ENCODE measurements at regions not wholly inside any gene's neighbourhood (a gene's known extent, or its start where the extent isn't known, plus 50 kb on each side); places are given as distances from the start of the nearest gene placed in this dataset.

DNA sequence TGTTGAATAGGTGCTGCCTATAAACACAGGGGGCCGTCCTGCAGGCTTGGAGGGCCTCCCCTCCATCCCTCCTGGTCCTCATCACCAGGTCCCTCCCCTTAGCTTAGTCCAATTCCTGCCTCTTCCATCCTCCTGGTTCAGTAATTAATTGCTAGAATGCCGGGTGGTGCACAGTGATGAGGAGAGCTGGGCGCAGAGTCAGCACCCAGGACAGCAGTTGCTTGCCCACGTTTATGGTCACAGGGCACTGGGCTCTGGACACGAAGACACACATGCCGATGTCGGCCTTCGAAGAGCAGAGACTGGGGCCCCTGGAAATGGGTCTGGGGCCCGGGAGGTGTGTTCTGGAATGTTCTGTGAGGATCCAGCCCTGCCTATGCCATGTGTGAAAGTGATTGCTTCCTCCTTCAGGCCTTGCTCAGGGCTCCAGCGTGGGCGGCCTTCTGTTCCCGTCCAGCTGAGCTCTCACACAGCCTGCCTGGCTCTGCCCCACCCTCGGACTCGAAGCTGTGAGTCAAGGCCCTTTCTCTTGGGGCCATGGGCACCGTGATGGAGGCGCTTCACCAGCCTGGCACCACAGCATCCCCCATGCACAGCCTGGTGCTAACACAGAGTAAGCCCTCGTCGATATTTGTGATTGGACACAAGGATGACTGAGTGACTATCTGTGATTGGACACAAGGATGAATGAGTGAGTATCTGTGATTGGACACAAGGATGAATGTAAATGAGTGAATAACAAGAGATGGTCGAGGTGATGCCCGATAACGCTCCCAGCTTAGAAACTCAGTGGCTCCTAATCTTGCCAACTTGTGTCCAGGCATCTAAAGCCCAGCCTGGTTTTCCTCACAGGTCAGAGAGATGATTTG is 884.7 kb downstream of the BRD1 start:
- no peak for ATAC-seq

DNA sequence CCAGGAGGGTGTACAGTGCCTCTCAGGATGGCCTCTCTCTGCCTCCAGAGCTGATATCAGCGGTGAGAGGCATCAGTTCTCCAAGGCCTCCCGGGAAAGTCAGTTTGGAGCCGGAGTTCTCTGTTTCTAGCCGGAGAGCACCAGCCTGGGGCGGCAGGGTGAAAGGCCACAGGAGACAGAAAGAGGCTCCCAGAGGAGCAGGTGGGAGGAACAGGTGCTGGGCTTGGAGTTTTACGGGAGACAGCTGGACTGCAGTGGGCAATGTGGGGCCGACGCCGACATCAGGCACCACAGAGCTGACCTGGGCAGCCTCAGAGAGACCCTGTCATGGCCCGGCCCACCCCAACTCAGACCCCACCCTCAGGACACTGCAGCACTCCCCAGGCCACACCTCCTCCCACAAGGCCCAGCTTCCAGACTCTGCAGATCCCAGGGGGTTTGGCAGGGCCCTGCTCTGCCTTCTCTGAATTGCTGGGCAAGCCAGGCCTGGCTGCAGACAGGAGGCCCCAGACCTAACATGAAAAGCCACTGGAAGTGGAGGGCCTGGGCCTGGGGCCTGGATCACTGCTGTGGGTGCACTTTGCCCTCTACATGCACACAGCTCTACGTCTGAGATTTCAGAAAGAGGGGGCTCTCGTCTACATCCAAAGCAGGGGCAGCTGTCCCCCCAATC is 885.6 kb downstream of the BRD1 start:
- no peak for ATAC-seq

More for the DNA sequence above, 884.7 kb downstream of the BRD1 start:
- no peak for TF ChIP-seq SNAI2 (CRISPR knock-in tag; IDR thresholded peaks at IDR 0.05)
- TF ChIP-seq ARNTL (CRISPR knock-in tag; IDR thresholded peaks at IDR 0.05; ENCODE audit: borderline replicate concordance, low read depth), result no peak
- TF ChIP-seq OSR1 (CRISPR knock-in tag; IDR thresholded peaks at IDR 0.05), result no peak
- TF ChIP-seq CSRNP3 (CRISPR knock-in tag; IDR thresholded peaks at IDR 0.05), result no peak
- TF ChIP-seq GLIS3 (CRISPR knock-in tag; IDR thresholded peaks at IDR 0.05), result no peak
- no peak for TF ChIP-seq ESRRG (CRISPR knock-in tag; IDR thresholded peaks at IDR 0.05)
- TF ChIP-seq TCF4 (CRISPR knock-in tag; IDR thresholded peaks at IDR 0.05; ENCODE audit: borderline replicate concordance), result no peak
- no peak for TF ChIP-seq ZFP30 (CRISPR knock-in tag; IDR thresholded peaks at IDR 0.05)
- TF ChIP-seq ZC3H10 (CRISPR knock-in tag; IDR thresholded peaks at IDR 0.05), result no peak
- TF ChIP-seq PPARA (CRISPR knock-in tag; IDR thresholded peaks at IDR 0.05; ENCODE audit: borderline replicate concordance), result no peak
- TF ChIP-seq ZNF70 (CRISPR knock-in tag; IDR thresholded peaks at IDR 0.05), result no peak

More for the DNA sequence above, 885.6 kb downstream of the BRD1 start:
- TF ChIP-seq POU6F1 (CRISPR knock-in tag; IDR thresholded peaks at IDR 0.05; ENCODE audit: borderline replicate concordance, low read depth), result no peak
- TF ChIP-seq TCF4 (CRISPR knock-in tag; IDR thresholded peaks at IDR 0.05; ENCODE audit: borderline replicate concordance), result no peak
- no peak for TF ChIP-seq ZFP30 (CRISPR knock-in tag; IDR thresholded peaks at IDR 0.05)
- TF ChIP-seq ESRRG (CRISPR knock-in tag; IDR thresholded peaks at IDR 0.05), result no peak
- no peak for TF ChIP-seq ZNF565 (CRISPR knock-in tag; conservative IDR thresholded peaks at IDR 0.05; ENCODE audit: low read depth)
- TF ChIP-seq GLIS3 (CRISPR knock-in tag; IDR thresholded peaks at IDR 0.05), result no peak
- no peak for TF ChIP-seq BACH2 (CRISPR knock-in tag; IDR thresholded peaks at IDR 0.05; ENCODE audit: borderline replicate concordance)
- no peak for TF ChIP-seq PATZ1 (CRISPR knock-in tag; IDR thresholded peaks at IDR 0.05; ENCODE audit: borderline replicate concordance)
- no peak for TF ChIP-seq ZFP3 (CRISPR knock-in tag; IDR thresholded peaks at IDR 0.05)
- no peak for TF ChIP-seq TOX (CRISPR knock-in tag; IDR thresholded peaks at IDR 0.05; ENCODE audit: borderline replicate concordance)
- no peak for TF ChIP-seq CSDC2 (CRISPR knock-in tag; IDR thresholded peaks at IDR 0.05)
- TF ChIP-seq ISL1 (CRISPR knock-in tag; IDR thresholded peaks at IDR 0.05), result no peak
- no peak for TF ChIP-seq ARNTL (CRISPR knock-in tag; IDR thresholded peaks at IDR 0.05; ENCODE audit: borderline replicate concordance, low read depth)
- TF ChIP-seq ZC3H10 (CRISPR knock-in tag; IDR thresholded peaks at IDR 0.05), result no peak
- TF ChIP-seq, protein P1, sequence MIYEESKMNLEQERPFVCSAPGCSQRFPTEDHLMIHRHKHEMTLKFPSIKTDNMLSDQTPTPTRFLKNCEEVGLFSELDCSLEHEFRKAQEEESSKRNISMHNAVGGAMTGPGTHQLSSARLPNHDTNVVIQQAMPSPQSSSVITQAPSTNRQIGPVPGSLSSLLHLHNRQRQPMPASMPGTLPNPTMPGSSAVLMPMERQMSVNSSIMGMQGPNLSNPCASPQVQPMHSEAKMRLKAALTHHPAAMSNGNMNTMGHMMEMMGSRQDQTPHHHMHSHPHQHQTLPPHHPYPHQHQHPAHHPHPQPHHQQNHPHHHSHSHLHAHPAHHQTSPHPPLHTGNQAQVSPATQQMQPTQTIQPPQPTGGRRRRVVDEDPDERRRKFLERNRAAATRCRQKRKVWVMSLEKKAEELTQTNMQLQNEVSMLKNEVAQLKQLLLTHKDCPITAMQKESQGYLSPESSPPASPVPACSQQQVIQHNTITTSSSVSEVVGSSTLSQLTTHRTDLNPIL (CRISPR knock-in tag; IDR thresholded peaks at IDR 0.05; ENCODE audit: low read depth), result no peak
- TF ChIP-seq RARB (CRISPR knock-in tag; IDR thresholded peaks at IDR 0.05), result no peak

Data from SK-N-SH treated with all-trans-retinoic acid at 6 μM for 48 hours (cell line).